ENCODE measurements at regions not wholly inside any gene's neighbourhood (a gene's known extent, or its start where the extent isn't known, plus 50 kb on each side); places are given as distances from the start of the nearest gene placed in this dataset.

- Histone ChIP-seq H3K9me3 (ENCODE audit: control insufficient read depth, insufficient read depth, low read depth, low read length) (no peaks in the 10 kb centered on the region), H3K4me3 (ENCODE audit: low read depth in 2 of 2, low read length in 2 of 2) (no peak overlapping the region), H3K4me1 (ENCODE audit: control insufficient read depth, insufficient read depth, low read length) (no peaks in the 10 kb centered on the region), H3K27me3 (ENCODE audit: control insufficient read depth, insufficient read depth, low read length) (no peaks in the 10 kb centered on the region), H3K36me3 (ENCODE audit: control insufficient read depth, insufficient read depth, low read length) (no peaks in the 10 kb centered on the region), H3K27ac (ENCODE audit: low read length) (no peak overlapping the region)
- no peak for ATAC-seq
- no peak for DNase-seq (ENCODE audit: low read depth, low spot score)
- no peak for TF ChIP-seq REST (IDR thresholded peaks at IDR 0.05; ENCODE audit: insufficient read depth in 1 of 2, low read depth in 2 of 2, low read length in 1 of 2)
- no peak for TF ChIP-seq CTCF (IDR thresholded peaks at IDR 0.05)
- TF ChIP-seq TCF7L2 (IDR thresholded peaks at IDR 0.05; ENCODE audit: low read depth, low read length) = no peak
- no peak for TF ChIP-seq SIN3A (IDR thresholded peaks at IDR 0.05; ENCODE audit: borderline replicate concordance, insufficient read depth, low read depth, low read length)
- no peak for TF ChIP-seq POLR2AphosphoS5 (IDR thresholded peaks at IDR 0.05; ENCODE audit: low read depth, low read length)
- intact Hi-C loops (cut with micrococcal nuclease; ENCODE audit: unreplicated experiment) = no loop called here
- CTCF ChIA-PET = no interaction called here
- in situ Hi-C loops (cut with HindIII; ENCODE audit: low pct_unique_long_range_greater_than_20kb, low sequenced_read_pairs) = no loop called here
- POLR2A ChIA-PET = no interaction called here
- no TSS peak for BruUV-seq (replicated peaks)
These were observed 1120.6 kb downstream of the SORCS1 start for GRCh38 chr10:106043863-106044262.

- Histone ChIP-seq H3K9me3 (ENCODE audit: control insufficient read depth, insufficient read depth, low read depth, low read length) (peaks cover 11% of the 10 kb centered on the region; the same call in 1 of the 2 replicates), H3K4me1 (ENCODE audit: control insufficient read depth, insufficient read depth, low read length) (no peaks in the 10 kb centered on the region), H3K27me3 (ENCODE audit: control insufficient read depth, insufficient read depth, low read length) (no peaks in the 10 kb centered on the region), H3K36me3 (ENCODE audit: control insufficient read depth, insufficient read depth, low read length) (no peaks in the 10 kb centered on the region), H3K4me3 (ENCODE audit: low read depth in 2 of 2, low read length in 2 of 2) (no peak overlapping the region), H3K27ac (ENCODE audit: low read length) (no peak overlapping the region)
- BruUV-seq (replicated peaks) = no TSS peak
- TF ChIP-seq POLR2AphosphoS5 (IDR thresholded peaks at IDR 0.05; ENCODE audit: low read depth, low read length) = no peak
- POLR2A ChIA-PET = no interaction called here
- ATAC-seq (no peak), DNase-seq (ENCODE audit: low read depth, low spot score) (no peak)
- CTCF ChIA-PET = no interaction called here
- in situ Hi-C loops (cut with HindIII; ENCODE audit: low pct_unique_long_range_greater_than_20kb, low sequenced_read_pairs) (no loop called here), intact Hi-C loops (cut with micrococcal nuclease; ENCODE audit: unreplicated experiment) (loop anchor here (5.0 kb wide), 1 partner anchor 389 kb away; no protein-coding TSS in a partner anchor)
These were observed 1126.3 kb downstream of the SORCS1 start for GRCh38 chr10:106038246-106038645.

GRCh38 chr10:106033065-106033464 is 1131.4 kb downstream of the SORCS1 start:
- TF ChIP-seq REST (IDR thresholded peaks at IDR 0.05; ENCODE audit: insufficient read depth in 1 of 2, low read depth in 2 of 2, low read length in 1 of 2) = no peak
- TF ChIP-seq POLR2AphosphoS5 (IDR thresholded peaks at IDR 0.05; ENCODE audit: low read depth, low read length) = no peak
- TF ChIP-seq CTCF (IDR thresholded peaks at IDR 0.05) = no peak
- no peak for TF ChIP-seq SIN3A (IDR thresholded peaks at IDR 0.05; ENCODE audit: borderline replicate concordance, insufficient read depth, low read depth, low read length)
- TF ChIP-seq TCF7L2 (IDR thresholded peaks at IDR 0.05; ENCODE audit: low read depth, low read length) = no peak
- no peaks in the 10 kb centered on the region for H3K27me3 ChIP-seq (ENCODE audit: control insufficient read depth, insufficient read depth, low read length)
- no peak for ATAC-seq
- CTCF ChIA-PET = no interaction called here
- no peaks in the 10 kb centered on the region for H3K36me3 ChIP-seq (ENCODE audit: control insufficient read depth, insufficient read depth, low read length)
- BruUV-seq (replicated peaks) = no TSS peak
- no peak overlapping the region for H3K4me3 ChIP-seq (ENCODE audit: low read depth in 2 of 2, low read length in 2 of 2)
- in situ Hi-C loops (cut with HindIII; ENCODE audit: low pct_unique_long_range_greater_than_20kb, low sequenced_read_pairs) (no loop called here), intact Hi-C loops (cut with micrococcal nuclease; ENCODE audit: unreplicated experiment) (no loop called here)
- POLR2A ChIA-PET = no interaction called here
- H3K4me1 ChIP-seq (ENCODE audit: control insufficient read depth, insufficient read depth, low read length) = no peaks in the 10 kb centered on the region
- no peak for DNase-seq (ENCODE audit: low read depth, low spot score)
- H3K27ac ChIP-seq (ENCODE audit: low read length) = no peak overlapping the region
- H3K9me3 ChIP-seq (ENCODE audit: control insufficient read depth, insufficient read depth, low read depth, low read length) = peaks cover 11% of the 10 kb centered on the region; the same call in 1 of the 2 replicates

Measured in Panc1 (cell line).